ENCODE measurements at regions not wholly inside any gene's neighbourhood (a gene's known extent, or its start where the extent isn't known, plus 50 kb on each side); places are given as distances from the start of the nearest gene placed in this dataset.

DNA sequence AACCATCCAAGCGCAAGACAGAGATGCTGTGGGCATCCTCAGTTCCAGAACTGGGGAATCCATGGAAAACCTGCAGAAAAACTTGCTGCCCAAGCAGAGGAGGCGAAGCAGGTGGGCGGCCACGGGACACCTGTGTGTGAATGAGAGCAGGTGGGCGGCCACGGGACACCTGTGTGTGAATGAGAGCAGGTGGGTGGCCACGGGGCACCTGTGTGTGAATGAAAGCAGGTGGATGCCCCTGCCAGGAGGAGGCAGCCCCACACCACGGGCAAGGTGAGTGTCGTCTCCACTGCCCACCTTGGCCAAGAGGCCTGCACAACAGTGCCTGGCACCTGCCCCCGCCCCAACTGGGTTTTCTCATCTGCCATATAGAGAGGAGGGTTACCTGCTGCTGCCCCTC lies 59.2 kb downstream of the GSC start (continued):
- TF ChIP-seq, protein P1, sequence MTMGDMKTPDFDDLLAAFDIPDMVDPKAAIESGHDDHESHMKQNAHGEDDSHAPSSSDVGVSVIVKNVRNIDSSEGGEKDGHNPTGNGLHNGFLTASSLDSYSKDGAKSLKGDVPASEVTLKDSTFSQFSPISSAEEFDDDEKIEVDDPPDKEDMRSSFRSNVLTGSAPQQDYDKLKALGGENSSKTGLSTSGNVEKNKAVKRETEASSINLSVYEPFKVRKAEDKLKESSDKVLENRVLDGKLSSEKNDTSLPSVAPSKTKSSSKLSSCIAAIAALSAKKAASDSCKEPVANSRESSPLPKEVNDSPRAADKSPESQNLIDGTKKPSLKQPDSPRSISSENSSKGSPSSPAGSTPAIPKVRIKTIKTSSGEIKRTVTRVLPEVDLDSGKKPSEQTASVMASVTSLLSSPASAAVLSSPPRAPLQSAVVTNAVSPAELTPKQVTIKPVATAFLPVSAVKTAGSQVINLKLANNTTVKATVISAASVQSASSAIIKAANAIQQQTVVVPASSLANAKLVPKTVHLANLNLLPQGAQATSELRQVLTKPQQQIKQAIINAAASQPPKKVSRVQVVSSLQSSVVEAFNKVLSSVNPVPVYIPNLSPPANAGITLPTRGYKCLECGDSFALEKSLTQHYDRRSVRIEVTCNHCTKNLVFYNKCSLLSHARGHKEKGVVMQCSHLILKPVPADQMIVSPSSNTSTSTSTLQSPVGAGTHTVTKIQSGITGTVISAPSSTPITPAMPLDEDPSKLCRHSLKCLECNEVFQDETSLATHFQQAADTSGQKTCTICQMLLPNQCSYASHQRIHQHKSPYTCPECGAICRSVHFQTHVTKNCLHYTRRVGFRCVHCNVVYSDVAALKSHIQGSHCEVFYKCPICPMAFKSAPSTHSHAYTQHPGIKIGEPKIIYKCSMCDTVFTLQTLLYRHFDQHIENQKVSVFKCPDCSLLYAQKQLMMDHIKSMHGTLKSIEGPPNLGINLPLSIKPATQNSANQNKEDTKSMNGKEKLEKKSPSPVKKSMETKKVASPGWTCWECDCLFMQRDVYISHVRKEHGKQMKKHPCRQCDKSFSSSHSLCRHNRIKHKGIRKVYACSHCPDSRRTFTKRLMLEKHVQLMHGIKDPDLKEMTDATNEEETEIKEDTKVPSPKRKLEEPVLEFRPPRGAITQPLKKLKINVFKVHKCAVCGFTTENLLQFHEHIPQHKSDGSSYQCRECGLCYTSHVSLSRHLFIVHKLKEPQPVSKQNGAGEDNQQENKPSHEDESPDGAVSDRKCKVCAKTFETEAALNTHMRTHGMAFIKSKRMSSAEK (CRISPR knock-in tag; IDR thresholded peaks at IDR 0.05; ENCODE audit: borderline replicate concordance), result no peak
- TF ChIP-seq, protein P2, sequence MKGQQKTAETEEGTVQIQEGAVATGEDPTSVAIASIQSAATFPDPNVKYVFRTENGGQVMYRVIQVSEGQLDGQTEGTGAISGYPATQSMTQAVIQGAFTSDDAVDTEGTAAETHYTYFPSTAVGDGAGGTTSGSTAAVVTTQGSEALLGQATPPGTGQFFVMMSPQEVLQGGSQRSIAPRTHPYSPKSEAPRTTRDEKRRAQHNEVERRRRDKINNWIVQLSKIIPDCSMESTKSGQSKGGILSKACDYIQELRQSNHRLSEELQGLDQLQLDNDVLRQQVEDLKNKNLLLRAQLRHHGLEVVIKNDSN (CRISPR knock-in tag; IDR thresholded peaks at IDR 0.05), result no peak

DNA sequence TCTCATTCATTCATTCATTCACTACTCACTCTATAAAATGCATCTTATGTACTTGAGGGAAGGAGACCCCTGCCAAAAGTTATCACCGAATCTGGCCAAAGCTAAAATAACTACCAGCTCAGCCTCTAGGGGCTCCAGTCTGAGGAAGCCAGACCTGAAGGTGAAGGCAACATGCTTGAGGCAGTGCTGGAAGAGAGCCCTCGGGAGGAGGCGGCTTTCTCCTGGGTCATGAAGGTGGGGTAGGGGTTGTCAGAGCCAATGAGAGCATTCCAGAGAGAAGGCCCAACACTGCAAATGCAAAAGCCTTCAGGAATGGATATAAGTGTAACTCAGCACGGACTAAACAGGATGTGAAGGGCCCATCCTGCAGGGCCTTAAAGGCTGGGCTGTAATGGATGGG lies 62.4 kb downstream of the GSC start:
- POLR2A ChIA-PET, result no interaction called here
- Mint-ChIP-seq H3K4me3 (no peak overlapping the region), H3K9me3 (no peaks in the 10 kb centered on the region), H3K27me3 (ENCODE audit: low read depth) (no peaks in the 10 kb centered on the region), H3K27ac (peak overlapping the region; percentile 42; the same call in 1 of the 2 replicates), H3K36me3 (no peaks in the 10 kb centered on the region), H3K4me1 (peaks cover 12% of the 10 kb centered on the region)
- DNase-seq (ENCODE audit: low spot score) (peak; percentile 69), ATAC-seq (peak; percentile 100)
- CTCF ChIA-PET, result interaction anchor here (0.5 to 1.7 kb wide), 15 partner anchors 8 to 661 kb away, joined by 3 to 11 read pairs (median 4); no protein-coding TSS in a partner anchor
- TF ChIP-seq ZNF219 (CRISPR knock-in tag; IDR thresholded peaks at IDR 0.05; ENCODE audit: borderline replicate concordance) (no peak), FOXJ3 (CRISPR knock-in tag; IDR thresholded peaks at IDR 0.05; ENCODE audit: borderline replicate concordance) (no peak), GABPB1 (CRISPR knock-in tag; IDR thresholded peaks at IDR 0.05) (no peak), TP53 (CRISPR knock-in tag; IDR thresholded peaks at IDR 0.05) (no peak), NFE2L1 (CRISPR knock-in tag; IDR thresholded peaks at IDR 0.05) (no peak), ATF1 (CRISPR knock-in tag; IDR thresholded peaks at IDR 0.05) (no peak), SP1 (CRISPR knock-in tag; conservative IDR thresholded peaks at IDR 0.05) (no peak), ETV6 (CRISPR knock-in tag; IDR thresholded peaks at IDR 0.05) (no peak), ELF4 (CRISPR knock-in tag; IDR thresholded peaks at IDR 0.05; ENCODE audit: low read depth) (no peak), NFATC4 (CRISPR knock-in tag; IDR thresholded peaks at IDR 0.05) (no peak)
- TF ChIP-seq, protein P3, sequence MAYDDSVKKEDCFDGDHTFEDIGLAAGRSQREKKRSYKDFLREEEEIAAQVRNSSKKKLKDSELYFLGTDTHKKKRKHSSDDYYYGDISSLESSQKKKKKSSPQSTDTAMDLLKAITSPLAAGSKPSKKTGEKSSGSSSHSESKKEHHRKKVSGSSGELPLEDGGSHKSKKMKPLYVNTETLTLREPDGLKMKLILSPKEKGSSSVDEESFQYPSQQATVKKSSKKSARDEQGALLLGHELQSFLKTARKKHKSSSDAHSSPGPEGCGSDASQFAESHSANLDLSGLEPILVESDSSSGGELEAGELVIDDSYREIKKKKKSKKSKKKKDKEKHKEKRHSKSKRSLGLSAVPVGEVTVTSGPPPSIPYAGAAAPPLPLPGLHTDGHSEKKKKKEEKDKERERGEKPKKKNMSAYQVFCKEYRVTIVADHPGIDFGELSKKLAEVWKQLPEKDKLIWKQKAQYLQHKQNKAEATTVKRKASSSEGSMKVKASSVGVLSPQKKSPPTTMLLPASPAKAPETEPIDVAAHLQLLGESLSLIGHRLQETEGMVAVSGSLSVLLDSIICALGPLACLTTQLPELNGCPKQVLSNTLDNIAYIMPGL (CRISPR knock-in tag; IDR thresholded peaks at IDR 0.05), result no peak
- TF ChIP-seq, protein P4, sequence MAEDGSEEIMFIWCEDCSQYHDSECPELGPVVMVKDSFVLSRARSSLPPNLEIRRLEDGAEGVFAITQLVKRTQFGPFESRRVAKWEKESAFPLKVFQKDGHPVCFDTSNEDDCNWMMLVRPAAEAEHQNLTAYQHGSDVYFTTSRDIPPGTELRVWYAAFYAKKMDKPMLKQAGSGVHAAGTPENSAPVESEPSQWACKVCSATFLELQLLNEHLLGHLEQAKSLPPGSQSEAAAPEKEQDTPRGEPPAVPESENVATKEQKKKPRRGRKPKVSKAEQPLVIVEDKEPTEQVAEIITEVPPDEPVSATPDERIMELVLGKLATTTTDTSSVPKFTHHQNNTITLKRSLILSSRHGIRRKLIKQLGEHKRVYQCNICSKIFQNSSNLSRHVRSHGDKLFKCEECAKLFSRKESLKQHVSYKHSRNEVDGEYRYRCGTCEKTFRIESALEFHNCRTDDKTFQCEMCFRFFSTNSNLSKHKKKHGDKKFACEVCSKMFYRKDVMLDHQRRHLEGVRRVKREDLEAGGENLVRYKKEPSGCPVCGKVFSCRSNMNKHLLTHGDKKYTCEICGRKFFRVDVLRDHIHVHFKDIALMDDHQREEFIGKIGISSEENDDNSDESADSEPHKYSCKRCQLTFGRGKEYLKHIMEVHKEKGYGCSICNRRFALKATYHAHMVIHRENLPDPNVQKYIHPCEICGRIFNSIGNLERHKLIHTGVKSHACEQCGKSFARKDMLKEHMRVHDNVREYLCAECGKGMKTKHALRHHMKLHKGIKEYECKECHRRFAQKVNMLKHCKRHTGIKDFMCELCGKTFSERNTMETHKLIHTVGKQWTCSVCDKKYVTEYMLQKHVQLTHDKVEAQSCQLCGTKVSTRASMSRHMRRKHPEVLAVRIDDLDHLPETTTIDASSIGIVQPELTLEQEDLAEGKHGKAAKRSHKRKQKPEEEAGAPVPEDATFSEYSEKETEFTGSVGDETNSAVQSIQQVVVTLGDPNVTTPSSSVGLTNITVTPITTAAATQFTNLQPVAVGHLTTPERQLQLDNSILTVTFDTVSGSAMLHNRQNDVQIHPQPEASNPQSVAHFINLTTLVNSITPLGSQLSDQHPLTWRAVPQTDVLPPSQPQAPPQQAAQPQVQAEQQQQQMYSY (CRISPR knock-in tag; IDR thresholded peaks at IDR 0.05), result no peak
- TF ChIP-seq, protein P5, sequence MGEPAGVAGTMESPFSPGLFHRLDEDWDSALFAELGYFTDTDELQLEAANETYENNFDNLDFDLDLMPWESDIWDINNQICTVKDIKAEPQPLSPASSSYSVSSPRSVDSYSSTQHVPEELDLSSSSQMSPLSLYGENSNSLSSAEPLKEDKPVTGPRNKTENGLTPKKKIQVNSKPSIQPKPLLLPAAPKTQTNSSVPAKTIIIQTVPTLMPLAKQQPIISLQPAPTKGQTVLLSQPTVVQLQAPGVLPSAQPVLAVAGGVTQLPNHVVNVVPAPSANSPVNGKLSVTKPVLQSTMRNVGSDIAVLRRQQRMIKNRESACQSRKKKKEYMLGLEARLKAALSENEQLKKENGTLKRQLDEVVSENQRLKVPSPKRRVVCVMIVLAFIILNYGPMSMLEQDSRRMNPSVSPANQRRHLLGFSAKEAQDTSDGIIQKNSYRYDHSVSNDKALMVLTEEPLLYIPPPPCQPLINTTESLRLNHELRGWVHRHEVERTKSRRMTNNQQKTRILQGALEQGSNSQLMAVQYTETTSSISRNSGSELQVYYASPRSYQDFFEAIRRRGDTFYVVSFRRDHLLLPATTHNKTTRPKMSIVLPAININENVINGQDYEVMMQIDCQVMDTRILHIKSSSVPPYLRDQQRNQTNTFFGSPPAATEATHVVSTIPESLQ (CRISPR knock-in tag; IDR thresholded peaks at IDR 0.05), result no peak

Data from WTC11 (cell line).